ENCODE measurements at regions not wholly inside any gene's neighbourhood (a gene's known extent, or its start where the extent isn't known, plus 50 kb on each side); places are given as distances from the start of the nearest gene placed in this dataset.

GRCh38 chr13:73215823-73216222 is 157.0 kb downstream of the KLF5 start:
- ATAC-seq (no peak), DNase-seq (no peak)
- no peak for TF ChIP-seq POLR2A (IDR thresholded peaks at IDR 0.05)
- TF ChIP-seq CTCF (IDR thresholded peaks at IDR 0.05), result no peak
- no peak overlapping the region for H3K27ac ChIP-seq
- H3K36me3 ChIP-seq (replicated peaks in 1 of 2; ENCODE audit: insufficient read depth in 1 of 2, low read depth in 2 of 2), result no peaks in the 10 kb centered on the region
- H3K4me3 ChIP-seq, result no peak overlapping the region
- H3K9me3 ChIP-seq, result no peaks in the 10 kb centered on the region
- intact Hi-C loops (cut with DNase I), result no loop called here
- H3K27me3 ChIP-seq, result no peaks in the 10 kb centered on the region
- H3K4me1 ChIP-seq, result peaks cover 8% of the 10 kb centered on the region
- 88 to 92% methylated on average over 6 of the region's 6 CpGs for WGBS, 2 donors

DNA sequence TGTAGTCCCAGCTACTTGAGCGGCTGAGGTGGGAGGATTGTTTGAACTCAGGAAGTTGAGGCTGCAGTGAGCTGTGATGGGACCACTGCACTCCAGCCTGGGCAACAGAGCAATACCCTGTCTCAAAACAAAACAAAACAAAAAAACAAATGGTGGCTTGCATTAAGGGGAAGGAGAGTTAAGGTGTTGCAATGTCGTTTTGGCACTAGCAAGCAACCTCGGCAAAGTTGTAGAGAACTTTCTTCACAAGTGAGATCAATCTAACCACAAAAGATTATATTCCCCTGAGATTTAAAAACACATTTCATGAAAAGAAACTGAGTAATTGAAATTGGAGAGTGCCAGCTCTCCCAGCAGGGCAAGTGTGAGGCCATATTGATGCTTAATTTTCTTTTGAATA is 153.7 kb downstream of the KLF5 start:
- no peak for TF ChIP-seq POLR2A (IDR thresholded peaks at IDR 0.05)
- no peak for TF ChIP-seq CTCF (IDR thresholded peaks at IDR 0.05)
- 91% methylated on average over 3 of the region's 3 CpGs for WGBS, 2 donors

GRCh38 chr13:73210218-73210883 is 151.5 kb downstream of the KLF5 start:
- ATAC-seq, result peak; percentile 87
- 32 to 57% methylated on average over 6 of the region's 6 CpGs for WGBS, 2 donors

More for the DNA sequence above, 153.7 kb downstream of the KLF5 start:
- Histone ChIP-seq H3K4me3 (no peak overlapping the region), H3K36me3 (replicated peaks in 1 of 2; ENCODE audit: insufficient read depth in 1 of 2, low read depth in 2 of 2) (no peaks in the 10 kb centered on the region), H3K9me3 (no peaks in the 10 kb centered on the region), H3K4me1 (peaks cover 23% of the 10 kb centered on the region), H3K27ac (no peak overlapping the region), H3K27me3 (no peaks in the 10 kb centered on the region)
- no peak for ATAC-seq
- DNase-seq, result no peak
- intact Hi-C loops (cut with DNase I), result no loop called here

GRCh38 chr13:73204952-73205351 is 146.1 kb downstream of the KLF5 start:
- Histone ChIP-seq H3K9me3 (no peaks in the 10 kb centered on the region), H3K4me3 (no peak overlapping the region), H3K36me3 (replicated peaks in 1 of 2; ENCODE audit: insufficient read depth in 1 of 2, low read depth in 2 of 2) (no peaks in the 10 kb centered on the region), H3K4me1 (peaks cover 17% of the 10 kb centered on the region), H3K27me3 (no peaks in the 10 kb centered on the region), H3K27ac (no peak overlapping the region)
- DNase-seq (no peak), ATAC-seq (no peak)
- TF ChIP-seq POLR2A (IDR thresholded peaks at IDR 0.05), result no peak
- TF ChIP-seq CTCF (IDR thresholded peaks at IDR 0.05), result no peak
- WGBS, 2 donors, result 65 to 73% methylated on average over 5 of the region's 5 CpGs
- intact Hi-C loops (cut with DNase I), result no loop called here

More at GRCh38 chr13:73210218-73210883, 151.5 kb downstream of the KLF5 start:
- no peaks in the 10 kb centered on the region for H3K9me3 ChIP-seq
- peak overlapping the region; percentile 20 to 72 (median 46) for H3K27ac ChIP-seq
- TF ChIP-seq POLR2A (IDR thresholded peaks at IDR 0.05) (no peak), CTCF (IDR thresholded peaks at IDR 0.05) (no peak)
- no peaks in the 10 kb centered on the region for H3K27me3 ChIP-seq
- no peaks in the 10 kb centered on the region for H3K36me3 ChIP-seq (replicated peaks in 1 of 2; ENCODE audit: insufficient read depth in 1 of 2, low read depth in 2 of 2)
- H3K4me1 ChIP-seq, result peaks cover 23% of the 10 kb centered on the region
- intact Hi-C loops (cut with DNase I), result no loop called here
- H3K4me3 ChIP-seq, result no peak overlapping the region
- peak in 3 of 4 donors; percentile 19 to 43 (median 30) for DNase-seq

- DNase-seq (no peak), ATAC-seq (no peak)
- intact Hi-C loops (cut with DNase I), result no loop called here
- Histone ChIP-seq H3K9me3 (no peaks in the 10 kb centered on the region), H3K27me3 (no peaks in the 10 kb centered on the region), H3K4me3 (no peak overlapping the region), H3K4me1 (peaks cover 21% of the 10 kb centered on the region), H3K27ac (no peak overlapping the region), H3K36me3 (replicated peaks in 1 of 2; ENCODE audit: insufficient read depth in 1 of 2, low read depth in 2 of 2) (no peaks in the 10 kb centered on the region)
- TF ChIP-seq CTCF (IDR thresholded peaks at IDR 0.05) (no peak), POLR2A (IDR thresholded peaks at IDR 0.05) (no peak)
- 53 to 67% methylated on average over 2 of the region's 2 CpGs for WGBS, 2 donors
Measured at GRCh38 chr13:73201626-73202025, 142.8 kb downstream of the KLF5 start.

Data from body of pancreas (tissue), 4 donors.